ENCODE measurements at regions not wholly inside any gene's neighbourhood (a gene's known extent, or its start where the extent isn't known, plus 50 kb on each side); places are given as distances from the start of the nearest gene placed in this dataset.

- TF ChIP-seq TAF1 (IDR thresholded peaks at IDR 0.05; ENCODE audit: borderline replicate concordance, low read depth, low read length) (no peak), CHD2 (IDR thresholded peaks at IDR 0.05; ENCODE audit: borderline replicate concordance, low read depth, low read length) (no peak), RAD21 (IDR thresholded peaks at IDR 0.05; ENCODE audit: insufficient read depth, low read depth, low read length) (no peak), MXI1 (IDR thresholded peaks at IDR 0.05; ENCODE audit: low read depth, low read length) (no peak), EGR1 (IDR thresholded peaks at IDR 0.05; ENCODE audit: borderline replicate concordance in 1 of 2, low read depth in 2 of 2, low read length in 2 of 2) (no peak), EZH2 (IDR thresholded peaks at IDR 0.05; ENCODE audit: borderline replicate concordance, control insufficient read depth, low read depth, low read length) (no peak), CTCF (IDR thresholded peaks at IDR 0.05 in 2 of 3, conservative IDR thresholded peaks at IDR 0.05 in 1 of 3; ENCODE audit: control insufficient read depth in 2 of 3, extremely low read depth in 1 of 3, insufficient read depth in 1 of 3, low read depth in 3 of 3, low read length in 3 of 3) (no peak), RELA (IDR thresholded peaks at IDR 0.05; ENCODE audit: borderline replicate concordance, partially characterized antibody) (no peak)
Measured at GRCh38 chr11:120027546-120028180, 110.2 kb downstream of the TRIM29 start.
